ENCODE measurements at regions not wholly inside any gene's neighbourhood (a gene's known extent, or its start where the extent isn't known, plus 50 kb on each side); places are given as distances from the start of the nearest gene placed in this dataset.

DNA sequence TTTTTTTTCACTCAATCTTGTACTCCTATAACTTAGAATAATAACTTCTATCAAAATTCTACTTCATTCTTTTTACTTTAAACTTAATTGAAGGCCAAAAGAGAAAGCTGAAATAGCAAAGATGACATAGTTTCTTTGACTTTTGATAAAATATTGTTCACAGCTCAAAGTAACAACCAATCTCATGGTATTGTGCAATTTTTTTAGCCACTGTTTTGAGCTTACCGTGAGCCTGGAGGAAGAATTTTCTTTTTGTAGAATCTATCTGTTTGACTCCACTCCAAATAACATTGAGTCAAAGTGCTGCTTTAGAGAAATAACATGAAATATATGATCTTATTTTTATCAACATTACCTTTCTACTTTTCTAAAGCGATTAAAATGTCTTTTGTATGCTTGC is 903.9 kb upstream of the FOXG1 start:
- Histone ChIP-seq H3K27me3 (ENCODE audit: control insufficient read depth, low read length) (no peaks in the 10 kb centered on the region), H3K4me2 (ENCODE audit: low read length) (no peak overlapping the region), H3K79me2 (ENCODE audit: control insufficient read depth, low read length) (no peaks in the 10 kb centered on the region), H3K4me3 (ENCODE audit: low read length) (no peak overlapping the region), H3K27ac (ENCODE audit: low read depth, low read length) (no peak overlapping the region), H3K9me2 (replicated peaks; ENCODE audit: control insufficient read depth, low read length) (no peaks in the 10 kb centered on the region), H4K20me1 (ENCODE audit: control insufficient read depth, insufficient read depth, low read depth, low read length) (no peaks in the 10 kb centered on the region), H3K9me3 (ENCODE audit: control insufficient read depth, insufficient read depth, low read length) (no peaks in the 10 kb centered on the region), H3F3A (ENCODE audit: control insufficient read depth, insufficient read depth) (no peaks in the 10 kb centered on the region), H3K4me1 (ENCODE audit: control insufficient read depth, low read length) (no peaks in the 10 kb centered on the region), H3K36me3 (ENCODE audit: control insufficient read depth, low read length) (no peaks in the 10 kb centered on the region)
- TF ChIP-seq, protein P1, sequence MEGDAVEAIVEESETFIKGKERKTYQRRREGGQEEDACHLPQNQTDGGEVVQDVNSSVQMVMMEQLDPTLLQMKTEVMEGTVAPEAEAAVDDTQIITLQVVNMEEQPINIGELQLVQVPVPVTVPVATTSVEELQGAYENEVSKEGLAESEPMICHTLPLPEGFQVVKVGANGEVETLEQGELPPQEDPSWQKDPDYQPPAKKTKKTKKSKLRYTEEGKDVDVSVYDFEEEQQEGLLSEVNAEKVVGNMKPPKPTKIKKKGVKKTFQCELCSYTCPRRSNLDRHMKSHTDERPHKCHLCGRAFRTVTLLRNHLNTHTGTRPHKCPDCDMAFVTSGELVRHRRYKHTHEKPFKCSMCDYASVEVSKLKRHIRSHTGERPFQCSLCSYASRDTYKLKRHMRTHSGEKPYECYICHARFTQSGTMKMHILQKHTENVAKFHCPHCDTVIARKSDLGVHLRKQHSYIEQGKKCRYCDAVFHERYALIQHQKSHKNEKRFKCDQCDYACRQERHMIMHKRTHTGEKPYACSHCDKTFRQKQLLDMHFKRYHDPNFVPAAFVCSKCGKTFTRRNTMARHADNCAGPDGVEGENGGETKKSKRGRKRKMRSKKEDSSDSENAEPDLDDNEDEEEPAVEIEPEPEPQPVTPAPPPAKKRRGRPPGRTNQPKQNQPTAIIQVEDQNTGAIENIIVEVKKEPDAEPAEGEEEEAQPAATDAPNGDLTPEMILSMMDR (IDR thresholded peaks at IDR 0.05; ENCODE audit: low read depth, low read length, poor library complexity, severe bottlenecking) = no peak
- TF ChIP-seq EZH2phosphoT487 (IDR thresholded peaks at IDR 0.05; ENCODE audit: borderline replicate concordance, low read length) = no peak

DNA sequence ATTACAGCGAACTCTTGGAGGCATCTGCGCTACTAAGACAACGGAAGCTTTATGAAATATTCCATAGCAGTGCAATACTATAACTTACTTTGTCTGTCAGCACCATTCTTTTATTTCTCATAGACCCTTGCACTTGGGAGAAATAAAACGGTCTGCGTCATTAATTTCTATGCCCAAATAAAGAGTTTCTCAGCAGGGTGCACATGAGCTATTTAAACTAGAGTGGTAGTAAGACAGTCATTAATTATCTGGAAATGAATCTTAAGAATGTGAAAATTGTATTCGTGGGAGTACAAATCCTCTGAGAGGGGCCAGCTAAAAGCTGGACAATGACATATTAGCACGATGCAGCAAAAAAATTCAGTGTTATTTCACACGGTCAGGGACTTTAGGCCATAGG is 903.4 kb upstream of the FOXG1 start:
- H3F3A ChIP-seq (ENCODE audit: control insufficient read depth, insufficient read depth) = no peaks in the 10 kb centered on the region
- no peak overlapping the region for H3K4me3 ChIP-seq (ENCODE audit: low read length)
- no peaks in the 10 kb centered on the region for H3K79me2 ChIP-seq (ENCODE audit: control insufficient read depth, low read length)
- no peak overlapping the region for H3K27ac ChIP-seq (ENCODE audit: low read depth, low read length)
- no peaks in the 10 kb centered on the region for H4K20me1 ChIP-seq (ENCODE audit: control insufficient read depth, insufficient read depth, low read depth, low read length)
- no peak overlapping the region for H3K4me2 ChIP-seq (ENCODE audit: low read length)
- no peaks in the 10 kb centered on the region for H3K4me1 ChIP-seq (ENCODE audit: control insufficient read depth, low read length)
- H3K9me3 ChIP-seq (ENCODE audit: control insufficient read depth, insufficient read depth, low read length) = no peaks in the 10 kb centered on the region
- no peaks in the 10 kb centered on the region for H3K9me2 ChIP-seq (replicated peaks; ENCODE audit: control insufficient read depth, low read length)
- H3K27me3 ChIP-seq (ENCODE audit: control insufficient read depth, low read length) = no peaks in the 10 kb centered on the region
- H3K36me3 ChIP-seq (ENCODE audit: control insufficient read depth, low read length) = no peaks in the 10 kb centered on the region
- no peak for TF ChIP-seq EZH2phosphoT487 (IDR thresholded peaks at IDR 0.05; ENCODE audit: borderline replicate concordance, low read length)
- TF ChIP-seq, protein P1 (IDR thresholded peaks at IDR 0.05; ENCODE audit: low read depth, low read length, poor library complexity, severe bottlenecking) = no peak

DNA sequence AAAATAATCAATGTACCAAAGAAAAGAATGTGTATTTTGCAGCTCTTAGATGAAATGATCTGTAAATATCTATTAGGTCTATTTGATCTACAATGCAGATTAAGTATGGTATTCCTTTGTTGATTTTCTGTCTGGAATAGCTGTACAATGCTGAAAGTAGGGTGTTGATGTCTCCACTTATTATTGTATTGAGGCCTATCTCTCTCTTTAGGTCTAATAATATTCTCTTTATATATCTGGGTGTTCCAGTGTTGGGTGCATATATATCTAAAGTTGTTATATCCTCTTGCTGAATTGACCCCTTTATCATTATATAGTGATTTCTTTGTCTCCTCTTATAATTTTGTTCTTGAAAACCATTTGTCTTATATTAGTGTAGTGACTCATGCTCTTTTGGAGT is 885.5 kb upstream of the FOXG1 start:
- no peaks in the 10 kb centered on the region for H3K4me1 ChIP-seq (ENCODE audit: control insufficient read depth, low read length)
- H3K9me3 ChIP-seq (ENCODE audit: control insufficient read depth, insufficient read depth, low read length) = peaks cover 7% of the 10 kb centered on the region; the same call in 1 of the 2 replicates
- no peaks in the 10 kb centered on the region for H4K20me1 ChIP-seq (ENCODE audit: control insufficient read depth, insufficient read depth, low read depth, low read length)
- TF ChIP-seq EZH2phosphoT487 (IDR thresholded peaks at IDR 0.05; ENCODE audit: borderline replicate concordance, low read length) = no peak
- TF ChIP-seq, protein P1 (IDR thresholded peaks at IDR 0.05; ENCODE audit: low read depth, low read length, poor library complexity, severe bottlenecking) = no peak
- no peaks in the 10 kb centered on the region for H3K9me2 ChIP-seq (replicated peaks; ENCODE audit: control insufficient read depth, low read length)
- no peaks in the 10 kb centered on the region for H3F3A ChIP-seq (ENCODE audit: control insufficient read depth, insufficient read depth)
- no peak overlapping the region for H3K4me3 ChIP-seq (ENCODE audit: low read length)
- H3K27ac ChIP-seq (ENCODE audit: low read depth, low read length) = no peak overlapping the region
- no peaks in the 10 kb centered on the region for H3K79me2 ChIP-seq (ENCODE audit: control insufficient read depth, low read length)
- no peaks in the 10 kb centered on the region for H3K36me3 ChIP-seq (ENCODE audit: control insufficient read depth, low read length)
- no peaks in the 10 kb centered on the region for H3K27me3 ChIP-seq (ENCODE audit: control insufficient read depth, low read length)
- H3K4me2 ChIP-seq (ENCODE audit: low read length) = no peak overlapping the region

DNA sequence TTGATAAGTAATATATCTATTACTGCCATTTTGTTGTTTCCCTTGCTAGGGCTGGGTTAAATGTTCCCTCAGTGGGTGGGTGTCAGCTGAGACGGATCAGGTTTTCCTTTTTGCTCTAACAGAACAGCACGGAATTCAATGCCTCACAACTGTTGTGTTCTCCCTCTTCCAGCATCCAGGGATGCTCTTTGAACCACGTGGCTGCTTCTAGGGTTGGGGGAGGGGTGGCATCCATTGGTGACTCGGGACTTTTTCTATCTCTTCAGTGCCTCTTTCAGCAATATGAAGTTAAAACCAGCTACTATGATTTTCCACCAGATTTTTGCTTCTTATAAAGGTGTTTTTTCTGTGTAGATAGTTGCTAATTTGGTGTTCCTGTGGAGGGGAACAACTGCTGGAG is 884.9 kb upstream of the FOXG1 start:
- peaks cover 7% of the 10 kb centered on the region; the same call in 1 of the 2 replicates for H3K9me3 ChIP-seq (ENCODE audit: control insufficient read depth, insufficient read depth, low read length)

More for the DNA sequence above, 884.9 kb upstream of the FOXG1 start:
- Histone ChIP-seq H3F3A (ENCODE audit: control insufficient read depth, insufficient read depth) (no peaks in the 10 kb centered on the region), H3K9me2 (replicated peaks; ENCODE audit: control insufficient read depth, low read length) (no peaks in the 10 kb centered on the region), H3K27ac (ENCODE audit: low read depth, low read length) (no peak overlapping the region), H3K4me2 (ENCODE audit: low read length) (no peak overlapping the region), H3K79me2 (ENCODE audit: control insufficient read depth, low read length) (no peaks in the 10 kb centered on the region), H3K27me3 (ENCODE audit: control insufficient read depth, low read length) (no peaks in the 10 kb centered on the region), H3K4me3 (ENCODE audit: low read length) (no peak overlapping the region), H4K20me1 (ENCODE audit: control insufficient read depth, insufficient read depth, low read depth, low read length) (no peaks in the 10 kb centered on the region), H3K36me3 (ENCODE audit: control insufficient read depth, low read length) (no peaks in the 10 kb centered on the region), H3K4me1 (ENCODE audit: control insufficient read depth, low read length) (no peaks in the 10 kb centered on the region)
- TF ChIP-seq EZH2phosphoT487 (IDR thresholded peaks at IDR 0.05; ENCODE audit: borderline replicate concordance, low read length) = no peak
- TF ChIP-seq, protein P1 (IDR thresholded peaks at IDR 0.05; ENCODE audit: low read depth, low read length, poor library complexity, severe bottlenecking) = no peak

Measured in DOHH2 (cell line).